Thymus (tissue), 11 donors: ENCODE measurements at regions not wholly inside any gene's neighbourhood (a gene's known extent, or its start where the extent isn't known, plus 50 kb on each side); places are given as distances from the start of the nearest gene placed in this dataset.

Experiments used
- DNase-seq, 9 donors: peaks; one replicate each; pipeline ENCODE4 v3.0.0-alpha.2; 2013; ENCODE audit warnings: low spot score in 9 of 9, low read depth in 6 of 9, missing footprints in 1 of 9
- H3K27ac ChIP-seq, 2 donors: one replicate each; pipeline ENCODE4 v1.5.1; 2013; ENCODE audit warnings: control low read depth in 1 of 2, low read depth in 1 of 2, low read length in 1 of 2, mild to moderate bottlenecking in 1 of 2, moderate library complexity in 1 of 2
- H3K27me3 ChIP-seq, 2 donors: one replicate each; pipeline ENCODE4 v1.5.1; 2013; ENCODE audit warnings: low read length in 1 of 2; ENCODE audit not compliant: control insufficient read depth in 2 of 2, insufficient read depth in 1 of 2
- H3K36me3 ChIP-seq, 2 donors: one replicate each; pipeline ENCODE4 v1.5.1; 2013; ENCODE audit warnings: low read length in 1 of 2, mild to moderate bottlenecking in 1 of 2, moderate library complexity in 1 of 2; ENCODE audit not compliant: control insufficient read depth in 2 of 2, insufficient read depth in 2 of 2
- H3K4me1 ChIP-seq, 2 donors: one replicate each; pipeline ENCODE4 v1.5.1; 2013; ENCODE audit warnings: low read length in 2 of 2; ENCODE audit not compliant: control insufficient read depth in 2 of 2, insufficient read depth in 2 of 2
- H3K4me3 ChIP-seq, 2 donors: one replicate each; pipeline ENCODE4 v1.5.1; 2013; ENCODE audit warnings: low read length in 2 of 2, control low read depth in 1 of 2, mild to moderate bottlenecking in 1 of 2
- H3K9me3 ChIP-seq, 2 donors: one replicate each; pipeline ENCODE4 v1.5.1; 2013; ENCODE audit warnings: low read length in 1 of 2, mild to moderate bottlenecking in 1 of 2; ENCODE audit not compliant: control insufficient read depth in 2 of 2, insufficient read depth in 1 of 2
- WGBS: extraction: QIAGEN DNeasy Blood & Tissue Kit; methylation state at CpG from one replicate; pipeline ENCODE4 v1.1.7; 2013; 5-methylcytosine and 5-hydroxymethylcytosine counted together
- donor health status: healthy.

- Histone ChIP-seq H3K9me3 (no peaks in the 10 kb centered on the region), H3K27me3 (peaks cover 11 to 30% of the 10 kb centered on the region in 2 donors), H3K36me3 (no peaks in the 10 kb centered on the region), H3K4me1 (peaks cover 0 to 3% of the 10 kb centered on the region in 2 donors), H3K4me3 (no peak overlapping the region), H3K27ac (no peak overlapping the region)
- DNase-seq: no peak
- 95% methylated on average over 3 of the region's 3 CpGs for WGBS
Measured at GRCh38 chr6:2549834-2550233, 200.9 kb downstream of the MYLK4 start.

- Histone ChIP-seq H3K4me1 (peaks cover 10 to 19% of the 10 kb centered on the region in 2 donors), H3K27me3 (peaks cover 16 to 45% of the 10 kb centered on the region in 2 donors), H3K27ac (no peak overlapping the region), H3K9me3 (no peaks in the 10 kb centered on the region), H3K4me3 (no peak overlapping the region), H3K36me3 (no peaks in the 10 kb centered on the region)
- DNase-seq: no peak
- 43% methylated on average over 4 of the region's 4 CpGs for WGBS
Measured at GRCh38 chr6:2547355-2547754, 203.4 kb downstream of the MYLK4 start.

- DNase-seq: no peak
- WGBS: 96% methylated on average over 8 of the region's 8 CpGs
Measured at GRCh38 chr6:2546901-2547300, 203.8 kb downstream of the MYLK4 start.

GRCh38 chr6:2545383-2546038, 205.2 kb downstream of the MYLK4 start:
- no peaks in the 10 kb centered on the region for H3K36me3 ChIP-seq
- no peak overlapping the region for H3K27ac ChIP-seq
- H3K4me3 ChIP-seq: no peak overlapping the region
- H3K9me3 ChIP-seq: no peaks in the 10 kb centered on the region
- peaks cover 15 to 26% of the 10 kb centered on the region in 2 donors for H3K4me1 ChIP-seq
- peaks cover 16 to 63% of the 10 kb centered on the region in 2 donors for H3K27me3 ChIP-seq
- DNase-seq: no peak
- 86% methylated on average over 6 of the region's 6 CpGs for WGBS

More at GRCh38 chr6:2546901-2547300, 203.8 kb downstream of the MYLK4 start:
- peaks cover 15 to 24% of the 10 kb centered on the region in 2 donors for H3K4me1 ChIP-seq
- H3K4me3 ChIP-seq: no peak overlapping the region
- H3K27ac ChIP-seq: no peak overlapping the region
- H3K9me3 ChIP-seq: no peaks in the 10 kb centered on the region
- H3K27me3 ChIP-seq: peaks cover 16 to 49% of the 10 kb centered on the region in 2 donors
- H3K36me3 ChIP-seq: no peaks in the 10 kb centered on the region

- 69% methylated on average over 2 of the region's 2 CpGs for WGBS
- no peak overlapping the region for H3K4me3 ChIP-seq
- H3K4me1 ChIP-seq: peaks cover 15 to 26% of the 10 kb centered on the region in 2 donors
- H3K36me3 ChIP-seq: no peaks in the 10 kb centered on the region
- no peak overlapping the region for H3K27ac ChIP-seq
- peak in 1 of 9 donors; percentile 27 for DNase-seq
- H3K27me3 ChIP-seq: peaks cover 17 to 71% of the 10 kb centered on the region in 2 donors
- H3K9me3 ChIP-seq: no peaks in the 10 kb centered on the region
Measured at GRCh38 chr6:2543321-2543720, 207.4 kb downstream of the MYLK4 start.

- peak; percentile 26 to 86 (median 57) for DNase-seq
- no peaks in the 10 kb centered on the region for H3K9me3 ChIP-seq
- WGBS: 6% methylated on average over 4 of the region's 4 CpGs
- no peaks in the 10 kb centered on the region for H3K36me3 ChIP-seq
- H3K4me1 ChIP-seq: peaks cover 15 to 26% of the 10 kb centered on the region in 2 donors
- H3K4me3 ChIP-seq: no peak overlapping the region
- peak overlapping the region in 1 of 2 donors; percentile 24 for H3K27ac ChIP-seq
- H3K27me3 ChIP-seq: peaks cover 17 to 69% of the 10 kb centered on the region in 2 donors
Measured at GRCh38 chr6:2542858-2543218, 207.9 kb downstream of the MYLK4 start.

- H3K4me1 ChIP-seq: peaks cover 15 to 26% of the 10 kb centered on the region in 2 donors
- no peak overlapping the region for H3K4me3 ChIP-seq
- no peaks in the 10 kb centered on the region for H3K36me3 ChIP-seq
- peak overlapping the region in 1 of 2 donors; percentile 24 for H3K27ac ChIP-seq
- peak in 2 of 9 donors; percentile 5 to 9 for DNase-seq
- H3K27me3 ChIP-seq: peaks cover 19 to 69% of the 10 kb centered on the region in 2 donors
- 81% methylated on average over 8 of the region's 8 CpGs for WGBS
- H3K9me3 ChIP-seq: no peaks in the 10 kb centered on the region
Measured at GRCh38 chr6:2542101-2542857, 208.4 kb downstream of the MYLK4 start.

- Histone ChIP-seq H3K27me3 (peaks cover 8 to 44% of the 10 kb centered on the region in 2 donors), H3K4me1 (peaks cover 0 to 2% of the 10 kb centered on the region in 2 donors), H3K9me3 (no peaks in the 10 kb centered on the region), H3K36me3 (no peaks in the 10 kb centered on the region), H3K27ac (no peak overlapping the region), H3K4me3 (no peak overlapping the region)
- no peak for DNase-seq
- 97% methylated on average over 6 of the region's 6 CpGs for WGBS
Measured at GRCh38 chr6:2536451-2536850, 214.3 kb downstream of the MYLK4 start.

- peaks cover 8 to 35% of the 10 kb centered on the region in 2 donors for H3K27me3 ChIP-seq
- H3K36me3 ChIP-seq: no peaks in the 10 kb centered on the region
- 94% methylated on average over 8 of the region's 8 CpGs for WGBS
- no peaks in the 10 kb centered on the region for H3K9me3 ChIP-seq
- H3K27ac ChIP-seq: no peak overlapping the region
- no peak overlapping the region for H3K4me3 ChIP-seq
- peaks cover 0 to 2% of the 10 kb centered on the region in 2 donors for H3K4me1 ChIP-seq
- no peak for DNase-seq
Measured at GRCh38 chr6:2535506-2535905, 215.2 kb downstream of the MYLK4 start.
